GM19025 (cell line): ENCODE measurements at regions not wholly inside any gene's neighbourhood (a gene's known extent, or its start where the extent isn't known, plus 50 kb on each side); places are given as distances from the start of the nearest gene placed in this dataset.
"Not testable (repeated sequence)": the region's sequence is repeated elsewhere in the genome, so short reads cannot be mapped to it uniquely, and the experiment has no call there.

Experiments used
- ATAC-seq: cut with Tn5 transposase; IDR thresholded peaks from one replicate; pipeline ENCODE4 v1.9.1; 2021; ENCODE audit warnings: mild to moderate bottlenecking, low read depth, moderate library complexity; ENCODE audit not compliant: unreplicated experiment

- not testable (repeated sequence) for ATAC-seq
Observed at GRCh38 chr2:215889240-215889969, 123.9 kb downstream of the MREG start.

GRCh38 chr2:215888680-215889079 lies 124.7 kb downstream of the MREG start:
- ATAC-seq, result no peak

GRCh38 chr2:215887303-215887702 lies 126.0 kb downstream of the MREG start:
- no peak for ATAC-seq

GRCh38 chr2:215886022-215886421 lies 127.3 kb downstream of the MREG start:
- ATAC-seq, result no peak

GRCh38 chr2:215885536-215885935 lies 127.8 kb downstream of the MREG start:
- ATAC-seq, result no peak

GRCh38 chr2:215884451-215885087 lies 128.8 kb downstream of the MREG start:
- no peak for ATAC-seq

- ATAC-seq, result peak; percentile 50
Observed at GRCh38 chr2:215883799-215884198, 129.6 kb downstream of the MREG start.

- ATAC-seq, result no peak
Observed at GRCh38 chr2:215882689-215883088, 130.7 kb downstream of the MREG start.

GRCh38 chr2:215881582-215881981 lies 131.8 kb downstream of the MREG start:
- ATAC-seq, result no peak

GRCh38 chr2:215880970-215881369 lies 132.4 kb downstream of the MREG start:
- peak; percentile 69 for ATAC-seq

- no peak for ATAC-seq
Observed at GRCh38 chr2:215879977-215880940, 133.1 kb downstream of the MREG start.

- ATAC-seq, result no peak
Observed at GRCh38 chr2:215879331-215879730, 134.0 kb downstream of the MREG start.

- no peak for ATAC-seq
Observed at GRCh38 chr2:215878476-215879063, 134.8 kb downstream of the MREG start.

- no peak for ATAC-seq
Observed at GRCh38 chr2:215876937-215877238, 136.5 kb downstream of the MREG start.

- ATAC-seq, result no peak
Observed at GRCh38 chr2:215876139-215876936, 137.0 kb downstream of the MREG start.

- no peak for ATAC-seq
Observed at GRCh38 chr2:215874418-215874817, 138.9 kb downstream of the MREG start.

GRCh38 chr2:215870986-215871385 lies 142.4 kb downstream of the MREG start:
- ATAC-seq, result no peak

- no peak for ATAC-seq
Observed at GRCh38 chr2:215870088-215870490, 143.3 kb downstream of the MREG start.

- ATAC-seq, result no peak
Observed at GRCh38 chr2:215868846-215869543, 144.4 kb downstream of the MREG start.
